Coronary artery (tissue), 2 donors: ENCODE measurements at regions not wholly inside any gene's neighbourhood (a gene's known extent, or its start where the extent isn't known, plus 50 kb on each side); places are given as distances from the start of the nearest gene placed in this dataset.

Source experiments
- DNase-seq: peaks from one replicate; pipeline ENCODE4 v3.0.0-alpha.2; 2017; ENCODE audit warnings: low spot score
- H3K27ac ChIP-seq, 2 donors: fragments of 200-600 bp; sonication (generic); one replicate each; pipeline ENCODE4 v1.5.1; 2016 to 2019
- H3K4me3 ChIP-seq: fragments of 200-600 bp; sonication (generic); 2 replicates; pipeline ENCODE4 v1.5.1; 2016; ENCODE audit warnings: mild to moderate bottlenecking, moderate library complexity
- TF ChIP-seq, protein P1 (sequence below): fragments of 200-600 bp; sonication (generic); IDR thresholded peaks from one replicate; pipeline ENCODE4 v1.5.1; 2019; ENCODE audit warnings: antibody characterized with exemption

DNA sequence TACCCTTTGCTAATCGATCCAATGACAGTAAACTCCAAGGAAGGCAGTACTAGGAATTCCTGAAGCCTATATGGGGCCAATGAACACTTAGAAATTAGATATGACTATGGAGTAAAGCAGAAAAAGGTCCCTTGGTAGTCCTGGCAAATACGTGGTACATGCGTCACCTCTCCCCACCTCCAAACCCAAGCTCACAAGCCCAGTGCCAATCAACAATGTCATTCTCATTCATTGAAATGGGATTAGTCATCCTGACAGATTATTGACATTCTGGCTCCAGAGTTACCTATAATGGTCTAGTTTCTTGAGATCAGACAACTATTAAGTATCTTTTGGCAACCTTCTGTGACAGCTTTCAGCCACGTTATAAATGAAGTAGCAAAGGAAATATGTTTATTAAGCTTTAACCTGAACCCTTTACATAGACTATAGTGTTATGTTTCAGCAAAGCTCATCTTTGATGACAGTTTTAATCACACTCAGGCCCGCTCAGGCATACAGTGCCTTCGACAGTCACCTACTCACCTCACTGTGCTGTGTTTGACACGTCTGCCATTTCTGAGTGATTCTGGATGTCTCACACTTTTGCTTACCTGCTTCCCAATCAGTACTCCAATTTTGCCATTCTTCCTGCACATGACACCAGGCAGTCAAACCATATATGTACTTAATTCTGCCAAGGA lies 69.6 kb upstream of the ADO start:
- TF ChIP-seq, protein P1, sequence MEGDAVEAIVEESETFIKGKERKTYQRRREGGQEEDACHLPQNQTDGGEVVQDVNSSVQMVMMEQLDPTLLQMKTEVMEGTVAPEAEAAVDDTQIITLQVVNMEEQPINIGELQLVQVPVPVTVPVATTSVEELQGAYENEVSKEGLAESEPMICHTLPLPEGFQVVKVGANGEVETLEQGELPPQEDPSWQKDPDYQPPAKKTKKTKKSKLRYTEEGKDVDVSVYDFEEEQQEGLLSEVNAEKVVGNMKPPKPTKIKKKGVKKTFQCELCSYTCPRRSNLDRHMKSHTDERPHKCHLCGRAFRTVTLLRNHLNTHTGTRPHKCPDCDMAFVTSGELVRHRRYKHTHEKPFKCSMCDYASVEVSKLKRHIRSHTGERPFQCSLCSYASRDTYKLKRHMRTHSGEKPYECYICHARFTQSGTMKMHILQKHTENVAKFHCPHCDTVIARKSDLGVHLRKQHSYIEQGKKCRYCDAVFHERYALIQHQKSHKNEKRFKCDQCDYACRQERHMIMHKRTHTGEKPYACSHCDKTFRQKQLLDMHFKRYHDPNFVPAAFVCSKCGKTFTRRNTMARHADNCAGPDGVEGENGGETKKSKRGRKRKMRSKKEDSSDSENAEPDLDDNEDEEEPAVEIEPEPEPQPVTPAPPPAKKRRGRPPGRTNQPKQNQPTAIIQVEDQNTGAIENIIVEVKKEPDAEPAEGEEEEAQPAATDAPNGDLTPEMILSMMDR = no peak
- no peak overlapping the region for H3K27ac ChIP-seq
- no peak for DNase-seq

DNA sequence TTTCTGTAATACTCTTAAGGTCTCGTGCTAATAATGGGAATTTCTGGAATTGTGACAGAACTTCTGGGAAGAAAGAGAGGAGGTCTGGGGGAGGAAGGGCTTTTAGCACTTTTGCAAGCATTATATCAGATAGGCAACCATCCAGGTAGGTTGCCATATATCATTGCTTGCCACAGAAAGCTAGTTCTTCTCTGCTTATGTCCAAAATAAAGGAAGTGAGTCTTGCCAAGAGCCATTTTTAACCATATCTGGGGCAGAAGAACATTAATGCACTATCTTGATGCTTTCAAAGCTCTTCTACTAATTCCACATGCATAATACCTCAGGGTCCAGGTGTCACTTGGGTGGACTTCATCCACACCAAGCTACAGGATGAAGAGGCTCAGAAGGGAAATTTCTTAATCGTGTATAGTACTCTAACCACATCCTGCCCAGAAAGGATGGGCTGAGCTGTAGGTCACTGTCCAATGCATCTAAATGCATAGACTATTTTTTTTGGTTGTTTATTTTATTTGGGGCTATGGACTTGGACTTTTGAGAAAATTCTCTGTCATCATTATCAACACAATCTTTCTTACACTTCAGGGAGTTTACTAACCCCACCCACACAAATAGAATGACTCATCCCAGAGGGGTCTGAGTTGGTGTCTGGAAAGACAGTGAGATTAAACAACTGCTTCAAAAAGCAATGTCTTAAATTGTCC lies 68.9 kb upstream of the ADO start:
- Histone ChIP-seq H3K27ac (no peak overlapping the region), H3K4me3 (no peak overlapping the region)
- no peak for DNase-seq
- TF ChIP-seq, protein P1 = no peak

More for the DNA sequence above, 69.6 kb upstream of the ADO start:
- H3K4me3 ChIP-seq = no peak overlapping the region

DNA sequence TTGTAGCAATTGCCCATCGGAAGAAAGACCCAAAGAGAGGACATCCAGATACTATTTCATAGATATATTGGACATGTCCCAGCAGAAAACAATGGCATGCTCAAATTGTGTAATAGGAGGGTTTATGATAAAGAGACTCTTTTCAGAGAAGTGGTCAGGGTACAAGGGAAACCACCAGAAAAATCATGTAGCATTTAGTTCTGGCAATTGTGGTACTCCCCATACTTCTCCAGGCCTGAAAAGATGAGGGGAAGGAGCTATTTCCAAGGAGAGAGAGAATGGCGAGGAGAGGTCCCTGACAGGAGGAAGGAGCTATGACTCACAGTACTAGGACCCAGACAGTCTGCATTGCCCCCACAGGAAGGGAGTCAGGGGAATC lies 68.4 kb upstream of the ADO start:
- Histone ChIP-seq H3K4me3 (no peak overlapping the region), H3K27ac (no peak overlapping the region)
- TF ChIP-seq, protein P1 = no peak
- DNase-seq = no peak

DNA sequence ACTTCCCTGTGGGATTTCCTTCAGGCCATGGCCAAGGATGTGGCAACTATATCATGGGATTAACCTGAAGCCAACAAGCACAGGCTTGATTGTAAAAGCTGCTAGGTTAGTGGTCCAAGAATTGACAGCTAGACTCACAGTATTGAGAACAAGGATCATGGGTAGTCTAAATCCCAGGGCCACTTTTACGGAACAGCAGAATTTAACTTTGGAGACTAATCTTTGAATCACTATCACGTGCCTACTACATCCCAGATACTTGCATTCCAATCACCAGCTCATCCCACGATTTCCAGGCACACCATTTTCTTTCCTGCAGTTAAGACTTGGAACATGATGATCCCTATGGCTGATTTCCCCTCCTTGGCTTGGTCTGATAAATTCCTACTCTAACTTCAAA lies 65.6 kb upstream of the ADO start:
- no peak overlapping the region for H3K27ac ChIP-seq
- TF ChIP-seq, protein P1 = no peak
- no peak for DNase-seq
- no peak overlapping the region for H3K4me3 ChIP-seq

DNA sequence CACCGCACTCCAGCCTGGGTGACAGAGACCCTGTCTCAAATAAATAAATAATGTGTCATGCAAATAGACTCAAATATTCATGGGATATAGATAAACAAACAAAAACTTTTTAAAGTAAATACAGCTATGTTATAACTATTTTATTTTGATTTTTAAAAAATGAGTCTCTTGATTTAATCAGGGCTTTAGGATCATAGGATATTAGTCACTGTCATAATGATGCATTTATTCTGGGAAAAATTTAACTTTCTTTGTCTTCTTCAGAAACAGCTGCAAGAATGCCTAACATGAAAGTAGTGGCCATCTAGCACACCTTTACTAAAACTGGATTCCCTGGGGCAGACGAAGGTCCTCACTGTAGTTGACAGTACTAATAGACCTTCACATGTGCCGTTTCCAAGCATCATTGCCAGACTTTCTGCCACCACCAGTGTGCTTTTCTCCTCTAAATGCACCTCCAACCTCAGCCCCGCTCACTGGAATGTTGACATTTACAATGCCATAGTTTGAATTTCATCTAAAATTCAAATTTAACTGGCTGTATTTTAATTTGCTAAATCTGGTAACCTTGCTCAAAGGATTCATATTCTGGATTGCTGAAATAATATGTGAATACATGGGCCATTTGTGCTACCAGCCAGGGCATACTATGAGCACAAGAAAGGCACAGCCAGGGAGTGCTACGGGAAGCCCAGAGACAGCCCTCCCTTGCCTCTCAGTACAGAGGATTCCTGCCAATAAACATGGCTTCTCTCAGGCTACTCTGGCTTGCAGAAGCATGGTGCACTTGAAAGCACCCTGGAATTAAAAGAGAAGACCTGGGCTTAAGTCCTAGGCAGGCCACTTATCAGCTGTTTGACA lies 63.4 kb upstream of the ADO start:
- no peak for DNase-seq
- Histone ChIP-seq H3K27ac (no peak overlapping the region), H3K4me3 (no peak overlapping the region)
- TF ChIP-seq, protein P1 = no peak

DNA sequence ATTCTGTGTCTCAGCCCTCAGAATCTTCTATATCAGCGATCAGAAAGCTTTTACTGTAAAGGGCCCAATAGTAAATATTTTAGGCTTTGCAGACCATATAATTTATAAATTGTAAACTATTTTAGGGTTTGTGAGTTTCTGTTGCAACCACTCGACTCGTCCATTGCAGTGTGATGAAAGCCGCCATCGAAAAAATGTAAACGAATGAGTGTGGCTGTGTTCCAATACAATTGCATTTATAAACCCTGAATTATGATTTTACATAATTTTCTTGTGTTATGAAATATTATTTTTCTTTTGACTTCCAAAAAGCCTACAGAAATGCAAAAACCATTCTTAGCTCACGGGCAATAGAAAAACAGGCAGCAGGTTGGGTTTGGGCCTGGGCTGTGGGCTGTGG lies 62.5 kb upstream of the ADO start:
- Histone ChIP-seq H3K27ac (no peak overlapping the region), H3K4me3 (no peak overlapping the region)
- DNase-seq = no peak
- TF ChIP-seq, protein P1 = no peak
